ENCODE measurements at regions not wholly inside any gene's neighbourhood (a gene's known extent, or its start where the extent isn't known, plus 50 kb on each side); places are given as distances from the start of the nearest gene placed in this dataset.
"Not testable (repeated sequence)": the region's sequence is repeated elsewhere in the genome, so short reads cannot be mapped to it uniquely, and the experiment has no call there.

- DNase-seq = peak in 3 of 58 donors; percentile 0 to 13 (median 0)
Measured at GRCh38 chrX:28472926-28473325, 114.3 kb upstream of the IL1RAPL1 start.

DNA sequence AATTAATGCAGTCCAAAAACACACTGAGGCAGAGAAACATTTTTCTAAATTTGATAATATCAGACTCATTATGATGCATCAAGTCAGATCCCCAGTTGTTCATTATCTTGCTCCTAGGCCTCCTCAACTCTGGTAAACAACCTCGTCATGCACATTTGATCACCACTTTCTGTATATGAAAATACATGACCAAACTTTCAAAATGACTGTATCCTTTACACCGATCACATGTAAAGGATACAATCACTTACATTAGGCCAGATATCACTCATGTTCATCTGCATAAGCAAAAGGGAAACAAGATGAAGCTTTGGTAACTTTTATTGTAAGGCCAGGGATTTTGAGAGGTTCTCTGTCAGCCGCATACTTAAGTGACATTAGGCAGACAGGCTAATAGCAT is 99.4 kb upstream of the IL1RAPL1 start:
- DNase-seq = no peak

GRCh38 chrX:28491322-28491721 is 95.9 kb upstream of the IL1RAPL1 start:
- DNase-seq = no peak

DNA sequence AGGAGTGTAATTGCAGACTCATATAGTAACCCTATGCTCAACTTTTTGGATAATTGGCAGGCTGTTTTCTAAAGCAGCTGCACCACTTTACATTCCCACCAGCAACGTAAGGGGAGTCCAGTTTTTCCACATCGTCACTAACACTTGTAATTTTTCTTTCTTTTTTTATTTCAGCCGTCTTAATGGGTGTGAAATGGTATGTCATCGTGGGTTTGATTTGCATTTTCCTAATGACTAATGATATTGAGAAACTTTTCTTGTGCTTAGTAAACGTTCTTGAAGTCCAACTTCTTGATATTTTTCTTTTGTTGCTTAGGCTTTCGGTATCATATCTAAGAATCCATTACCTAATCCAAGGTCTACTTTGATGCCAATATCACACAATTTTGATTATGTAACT is 95.3 kb upstream of the IL1RAPL1 start:
- DNase-seq = no peak

GRCh38 chrX:28498658-28499057 is 88.6 kb upstream of the IL1RAPL1 start:
- DNase-seq = no peak

DNA sequence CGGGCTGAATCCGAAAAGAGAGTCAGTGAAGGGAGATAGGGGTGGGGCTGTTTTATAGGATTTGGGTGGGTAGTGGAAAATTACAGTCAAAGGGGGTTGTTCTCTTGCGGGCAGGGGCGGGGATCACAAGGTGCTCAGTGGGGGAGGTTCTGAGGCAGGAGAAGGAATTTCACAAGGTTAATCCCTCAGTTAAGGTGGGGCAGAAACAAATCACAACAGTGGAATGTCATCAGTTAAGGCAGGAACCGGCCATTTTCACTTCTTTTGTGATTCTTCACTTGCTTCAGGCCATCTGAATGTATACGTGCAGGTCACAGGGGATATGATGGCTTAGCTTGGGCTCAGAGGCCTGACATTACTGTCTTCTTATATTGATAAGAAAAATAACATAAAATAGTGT is 84.6 kb upstream of the IL1RAPL1 start:
- not testable (repeated sequence) for DNase-seq

- DNase-seq = not testable (repeated sequence)
Measured at GRCh38 chrX:28507650-28508049, 79.6 kb upstream of the IL1RAPL1 start.

DNA sequence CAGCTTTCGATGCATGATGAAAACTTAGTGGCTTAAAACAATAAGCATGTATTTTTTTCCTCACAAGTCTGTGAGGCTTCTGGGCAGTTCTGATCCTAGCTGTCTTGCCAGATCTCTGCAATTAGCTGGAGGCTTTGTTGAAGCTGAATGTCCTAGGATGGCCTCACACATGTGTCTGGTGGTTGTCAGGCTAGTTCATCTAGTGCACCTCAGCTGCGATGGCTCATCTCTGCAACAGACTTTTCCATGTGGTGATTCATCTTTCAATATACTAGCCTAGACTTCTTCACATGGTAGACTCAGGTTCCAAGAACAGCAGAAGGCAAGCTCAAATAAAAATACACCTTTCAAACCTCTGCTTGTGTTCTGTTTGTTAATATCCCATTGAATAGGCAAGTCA is 66.5 kb upstream of the IL1RAPL1 start:
- DNase-seq = no peak

DNA sequence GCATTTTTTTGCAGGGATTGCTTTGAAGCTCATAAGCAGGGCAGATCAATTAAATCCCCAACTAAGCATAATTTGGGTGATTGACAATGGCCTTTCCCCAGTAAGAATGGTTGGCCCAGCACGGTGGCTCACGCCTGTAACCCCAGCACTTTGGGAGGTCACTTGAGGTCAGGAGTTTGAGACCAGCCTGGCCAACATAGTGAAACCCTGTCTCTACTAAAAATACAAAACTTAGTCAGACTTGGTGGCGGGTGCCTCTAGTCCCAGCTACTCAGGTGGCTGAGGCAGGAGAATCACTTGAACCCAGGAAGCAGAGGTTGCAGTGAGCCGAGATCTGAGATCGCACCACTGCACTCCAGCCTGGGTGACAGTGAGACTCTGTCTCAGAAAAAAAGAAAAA is 58.9 kb upstream of the IL1RAPL1 start:
- DNase-seq = not testable (repeated sequence)

Data from anterior cingulate cortex (tissue), 58 donors.